ENCODE measurements at regions not wholly inside any gene's neighbourhood (a gene's known extent, or its start where the extent isn't known, plus 50 kb on each side); places are given as distances from the start of the nearest gene placed in this dataset.

GRCh38 chr18:40494603-40495002 is 1460.4 kb upstream of the PIK3C3 start:
- ATAC-seq (no peak), DNase-seq (no peak)
- intact Hi-C loops (cut with DNase I) = no loop called here
- 73 to 79% (median 75%) methylated on average over 2 of the region's 2 CpGs for WGBS, 4 donors
- H3K27ac ChIP-seq = no peak overlapping the region
- H3K4me3 ChIP-seq = no peak overlapping the region
- H3K4me1 ChIP-seq = no peaks in the 10 kb centered on the region
- H3K27me3 ChIP-seq = no peaks in the 10 kb centered on the region
- TF ChIP-seq POLR2A (IDR thresholded peaks at IDR 0.05) (no peak), CTCF (IDR thresholded peaks at IDR 0.05) (no peak)
- no peaks in the 10 kb centered on the region for H3K36me3 ChIP-seq
- H3K9me3 ChIP-seq = peaks cover 0 to 9% (median 0%) of the 10 kb centered on the region in 12 donors

GRCh38 chr18:40493316-40493715 is 1461.7 kb upstream of the PIK3C3 start:
- H3K27me3 ChIP-seq = no peaks in the 10 kb centered on the region
- no peak overlapping the region for H3K4me3 ChIP-seq
- no peaks in the 10 kb centered on the region for H3K36me3 ChIP-seq
- H3K27ac ChIP-seq = no peak overlapping the region
- H3K4me1 ChIP-seq = no peaks in the 10 kb centered on the region
- TF ChIP-seq CTCF (IDR thresholded peaks at IDR 0.05) (no peak), POLR2A (IDR thresholded peaks at IDR 0.05) (no peak)
- intact Hi-C loops (cut with DNase I) = no loop called here
- no peak for DNase-seq
- ATAC-seq = no peak
- peaks cover 0 to 9% (median 0%) of the 10 kb centered on the region in 12 donors for H3K9me3 ChIP-seq
- WGBS, 4 donors = 65 to 91% (median 71%) methylated on average over 4 of the region's 4 CpGs

- H3K27me3 ChIP-seq = no peaks in the 10 kb centered on the region
- DNase-seq = no peak
- no peak for ATAC-seq
- intact Hi-C loops (cut with DNase I) = no loop called here
- no peak overlapping the region for H3K27ac ChIP-seq
- peaks cover 0 to 9% (median 0%) of the 10 kb centered on the region in 12 donors for H3K9me3 ChIP-seq
- no peak overlapping the region for H3K4me3 ChIP-seq
- TF ChIP-seq POLR2A (IDR thresholded peaks at IDR 0.05) (no peak), CTCF (IDR thresholded peaks at IDR 0.05) (no peak)
- H3K4me1 ChIP-seq = no peaks in the 10 kb centered on the region
- no peaks in the 10 kb centered on the region for H3K36me3 ChIP-seq
Observed at GRCh38 chr18:40489301-40489700, 1465.7 kb upstream of the PIK3C3 start.

GRCh38 chr18:40485318-40485717 is 1469.7 kb upstream of the PIK3C3 start:
- H3K4me1 ChIP-seq = no peaks in the 10 kb centered on the region
- TF ChIP-seq POLR2A (IDR thresholded peaks at IDR 0.05) (no peak), CTCF (IDR thresholded peaks at IDR 0.05) (no peak)
- peaks cover 0 to 3% (median 0%) of the 10 kb centered on the region in 12 donors for H3K9me3 ChIP-seq
- ATAC-seq = no peak
- intact Hi-C loops (cut with DNase I) = no loop called here
- no peak overlapping the region for H3K4me3 ChIP-seq
- H3K36me3 ChIP-seq = no peaks in the 10 kb centered on the region
- no peak for DNase-seq
- H3K27ac ChIP-seq = no peak overlapping the region
- no peaks in the 10 kb centered on the region for H3K27me3 ChIP-seq
